DND-41 (cell line): ENCODE measurements at regions not wholly inside any gene's neighbourhood (a gene's known extent, or its start where the extent isn't known, plus 50 kb on each side); places are given as distances from the start of the nearest gene placed in this dataset.

Experiments used
- ATAC-seq: fragments of 200-7000 bp; cut with Tn5 transposase; 3 replicates; pipeline ENCODE4 v1.9.1; 2021; ENCODE audit warnings: low read depth; ENCODE audit not compliant: insufficient read depth
- DNase-seq: peaks from one replicate; pipeline ENCODE4 v3.0.0-alpha.2; 2020
- H2AFZ ChIP-seq: 2 replicates; pipeline ENCODE4 v1.6.0; 2012; ENCODE audit warnings: low read depth, low read length
- H3K27ac ChIP-seq: 2 replicates; pipeline ENCODE4 v1.5.1; 2012; ENCODE audit warnings: low read length, inconsistent platforms
- H3K27me3 ChIP-seq: fragments of 200-600 bp; sonication (generic); 2 replicates; pipeline ENCODE4 v1.6.0; 2012; ENCODE audit warnings: low read length, mild to moderate bottlenecking, inconsistent platforms; ENCODE audit not compliant: insufficient read depth, poor library complexity
- H3K36me3 ChIP-seq: 2 replicates; pipeline ENCODE4 v1.5.1; 2012; ENCODE audit warnings: low read length, inconsistent platforms; ENCODE audit not compliant: insufficient read depth
- H3K4me1 ChIP-seq: 2 replicates; pipeline ENCODE4 v1.5.1; 2012; ENCODE audit warnings: mild to moderate bottlenecking, low read length; ENCODE audit not compliant: insufficient read depth
- H3K4me2 ChIP-seq: 2 replicates; pipeline ENCODE4 v1.6.0; 2012; ENCODE audit warnings: mild to moderate bottlenecking, moderate library complexity, low read length, inconsistent platforms; ENCODE audit not compliant: insufficient read depth
- H3K4me3 ChIP-seq, 2 experiments: fragments of 200-600 bp in 1 of 2; shearing (Covaris generic) in 1 of 2; 2 replicates each; pipeline ENCODE4 v1.5.1; 2012 to 2016; ENCODE audit warnings: inconsistent platforms in 2 of 2, low read length in 2 of 2, mild to moderate bottlenecking in 2 of 2, low read depth in 1 of 2, moderate library complexity in 1 of 2
- H3K79me2 ChIP-seq: 2 replicates; pipeline ENCODE4 v1.6.0; 2012; ENCODE audit warnings: low read length, inconsistent platforms; ENCODE audit not compliant: insufficient read depth
- H3K9ac ChIP-seq: 2 replicates; pipeline ENCODE4 v1.6.0; 2012; ENCODE audit warnings: low read depth, mild to moderate bottlenecking, inconsistent platforms, low read length, moderate library complexity
- H3K9me3 ChIP-seq: 2 replicates; pipeline ENCODE4 v1.5.1; 2012; ENCODE audit warnings: low read length, moderate library complexity, mild to moderate bottlenecking, inconsistent platforms; ENCODE audit not compliant: insufficient read depth, severe bottlenecking
- H4K20me1 ChIP-seq: 2 replicates; pipeline ENCODE4 v1.6.0; 2012; ENCODE audit warnings: low read length; ENCODE audit not compliant: insufficient read depth
- EZH2 ChIP-seq: IDR thresholded peaks from 3 replicates; pipeline ENCODE4 v1.6.1; 2012; ENCODE audit warnings: borderline replicate concordance, low read depth, mild to moderate bottlenecking, moderate library complexity, low read length, inconsistent platforms; ENCODE audit not compliant: severe bottlenecking
- TF ChIP-seq, protein P1 (sequence below): IDR thresholded peaks from 2 replicates; pipeline ENCODE4 v1.5.1; 2012; ENCODE audit warnings: borderline replicate concordance, low read length, moderate library complexity, mild to moderate bottlenecking; ENCODE audit not compliant: poor library complexity, severe bottlenecking; ENCODE audit errors: extremely low read depth

DNA sequence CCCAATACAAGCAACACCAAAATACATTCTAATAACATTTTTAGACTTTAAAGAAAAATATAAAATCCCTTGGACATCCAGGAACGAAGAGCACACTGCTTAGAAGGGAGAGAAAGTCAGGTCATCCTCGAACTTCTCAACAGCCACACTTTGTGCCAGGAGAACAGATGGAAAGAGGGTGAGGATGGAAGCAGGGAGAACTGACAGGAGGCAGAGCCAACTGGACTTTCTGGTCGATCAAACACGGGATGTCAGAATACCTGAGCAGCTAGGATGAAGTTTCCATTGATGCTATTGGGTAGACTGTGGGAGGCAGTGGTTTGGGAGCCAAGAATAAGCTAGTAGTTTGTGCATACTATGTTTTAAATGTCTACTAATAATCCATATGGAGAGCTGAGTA is 111.4 kb downstream of the TOMM20 start:
- H3K4me2 ChIP-seq = no peak overlapping the region
- H3K79me2 ChIP-seq = no peaks in the 10 kb centered on the region
- H3K36me3 ChIP-seq = no peaks in the 10 kb centered on the region
- H3K4me3 ChIP-seq = no peak overlapping the region
- no peaks in the 10 kb centered on the region for H3K9me3 ChIP-seq
- H3K9ac ChIP-seq = no peak overlapping the region
- ATAC-seq = no peak
- no peaks in the 10 kb centered on the region for H3K27me3 ChIP-seq
- no peak for DNase-seq
- H4K20me1 ChIP-seq = no peaks in the 10 kb centered on the region
- H3K27ac ChIP-seq = no peak overlapping the region
- H2AFZ ChIP-seq = no peak overlapping the region
- TF ChIP-seq, protein P1, sequence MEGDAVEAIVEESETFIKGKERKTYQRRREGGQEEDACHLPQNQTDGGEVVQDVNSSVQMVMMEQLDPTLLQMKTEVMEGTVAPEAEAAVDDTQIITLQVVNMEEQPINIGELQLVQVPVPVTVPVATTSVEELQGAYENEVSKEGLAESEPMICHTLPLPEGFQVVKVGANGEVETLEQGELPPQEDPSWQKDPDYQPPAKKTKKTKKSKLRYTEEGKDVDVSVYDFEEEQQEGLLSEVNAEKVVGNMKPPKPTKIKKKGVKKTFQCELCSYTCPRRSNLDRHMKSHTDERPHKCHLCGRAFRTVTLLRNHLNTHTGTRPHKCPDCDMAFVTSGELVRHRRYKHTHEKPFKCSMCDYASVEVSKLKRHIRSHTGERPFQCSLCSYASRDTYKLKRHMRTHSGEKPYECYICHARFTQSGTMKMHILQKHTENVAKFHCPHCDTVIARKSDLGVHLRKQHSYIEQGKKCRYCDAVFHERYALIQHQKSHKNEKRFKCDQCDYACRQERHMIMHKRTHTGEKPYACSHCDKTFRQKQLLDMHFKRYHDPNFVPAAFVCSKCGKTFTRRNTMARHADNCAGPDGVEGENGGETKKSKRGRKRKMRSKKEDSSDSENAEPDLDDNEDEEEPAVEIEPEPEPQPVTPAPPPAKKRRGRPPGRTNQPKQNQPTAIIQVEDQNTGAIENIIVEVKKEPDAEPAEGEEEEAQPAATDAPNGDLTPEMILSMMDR = no peak
- no peak for TF ChIP-seq EZH2
- peaks cover 7% of the 10 kb centered on the region for H3K4me1 ChIP-seq

DNA sequence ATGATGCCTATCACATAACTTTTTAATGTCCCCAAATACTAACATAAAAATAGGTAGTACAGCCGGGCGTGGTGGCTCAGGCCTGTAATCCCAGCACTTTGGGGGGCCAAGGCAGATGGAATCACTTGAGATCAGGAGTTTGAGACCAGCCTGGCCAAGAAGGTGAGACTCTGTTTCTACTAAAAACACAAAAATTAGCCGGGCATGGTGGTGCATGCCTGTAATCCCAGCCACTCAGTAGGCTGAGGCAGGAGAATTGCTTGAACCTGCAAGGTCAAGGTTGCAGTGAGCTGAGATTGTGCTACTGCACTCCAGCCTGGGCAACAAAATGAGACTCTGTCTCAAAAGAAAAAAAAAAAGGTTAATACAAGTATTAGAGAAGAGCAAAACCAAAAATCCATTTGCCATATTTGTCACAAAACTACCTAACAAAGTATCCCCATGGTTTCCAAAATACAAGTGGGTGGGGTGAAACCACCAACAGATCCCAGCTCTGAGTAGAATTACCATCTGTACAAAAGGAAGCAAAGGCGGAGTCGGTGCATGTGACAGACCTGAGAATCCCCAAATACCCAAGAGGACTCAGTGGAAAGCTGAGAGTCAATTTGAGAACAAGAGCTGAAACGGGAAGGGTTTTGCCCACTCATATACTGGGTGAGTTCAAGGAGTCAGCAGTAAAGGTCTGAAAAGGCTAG is 113.2 kb downstream of the TOMM20 start:
- Histone ChIP-seq H3K9ac (no peak overlapping the region), H3K4me2 (no peak overlapping the region), H3K27ac (no peak overlapping the region), H2AFZ (peak overlapping the region; percentile 7; the same call in 1 of the 2 replicates), H3K4me1 (peaks cover 25% of the 10 kb centered on the region), H3K79me2 (no peaks in the 10 kb centered on the region), H3K9me3 (no peaks in the 10 kb centered on the region), H4K20me1 (no peaks in the 10 kb centered on the region), H3K36me3 (no peaks in the 10 kb centered on the region), H3K4me3 (no peak overlapping the region), H3K27me3 (no peaks in the 10 kb centered on the region)
- ATAC-seq (no peak), DNase-seq (no peak)
- TF ChIP-seq EZH2 = no peak
- TF ChIP-seq, protein P1 = no peak

DNA sequence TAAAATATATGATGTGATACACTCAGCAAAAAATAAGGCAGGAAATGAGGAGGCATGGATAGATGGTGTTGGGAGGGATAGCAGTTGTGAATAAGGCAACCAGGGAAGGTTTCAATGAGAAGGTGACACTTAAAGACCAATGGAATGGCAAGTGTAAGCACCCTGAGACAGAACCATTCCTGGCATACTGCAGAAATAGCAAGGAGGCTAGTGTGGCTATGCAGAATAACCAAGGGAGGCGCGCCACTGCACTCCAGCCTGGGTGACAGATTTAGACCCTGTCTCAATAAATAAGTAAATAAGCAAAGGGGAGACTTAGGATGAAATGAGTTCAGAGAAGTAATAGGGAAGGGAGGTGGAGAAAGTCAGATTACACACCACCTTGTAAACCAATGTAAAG is 113.9 kb downstream of the TOMM20 start:
- H3K4me2 ChIP-seq = no peak overlapping the region
- ATAC-seq = no peak
- peaks cover 28% of the 10 kb centered on the region for H3K4me1 ChIP-seq
- H3K4me3 ChIP-seq = no peak overlapping the region
- DNase-seq = no peak
- H3K27me3 ChIP-seq = no peaks in the 10 kb centered on the region
- no peak for TF ChIP-seq EZH2
- TF ChIP-seq, protein P1 = no peak
- H3K9me3 ChIP-seq = no peaks in the 10 kb centered on the region
- no peak overlapping the region for H3K9ac ChIP-seq
- H3K36me3 ChIP-seq = no peaks in the 10 kb centered on the region
- no peak overlapping the region for H3K27ac ChIP-seq
- H3K79me2 ChIP-seq = no peaks in the 10 kb centered on the region
- H2AFZ ChIP-seq = no peak overlapping the region
- H4K20me1 ChIP-seq = no peaks in the 10 kb centered on the region
